ENCODE measurements at regions not wholly inside any gene's neighbourhood (a gene's known extent, or its start where the extent isn't known, plus 50 kb on each side); places are given as distances from the start of the nearest gene placed in this dataset.

DNA sequence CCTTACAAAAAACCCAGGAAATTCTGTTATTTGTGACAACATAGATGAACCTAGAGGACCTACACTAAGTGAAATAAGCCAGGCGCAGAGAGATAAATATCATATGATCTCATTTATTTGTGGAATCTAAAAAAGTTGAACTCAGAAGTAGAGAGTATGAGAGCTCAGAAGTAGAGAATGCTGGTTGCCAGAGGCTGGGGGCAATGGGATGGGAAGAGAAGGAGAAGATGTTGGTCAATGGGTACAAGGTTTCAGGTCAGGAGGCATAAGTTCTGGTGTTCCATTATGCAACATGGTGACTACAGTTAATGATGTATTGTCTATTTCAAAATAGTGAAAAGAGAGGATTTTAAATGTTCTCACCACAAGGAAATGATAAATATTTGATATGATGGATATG, 259.1 kb upstream of the POU3F1 start:
- Histone ChIP-seq H3K27ac (ENCODE audit: low read depth in 1 of 2, low read length in 2 of 2) (no peak overlapping the region), H3K4me3 (ENCODE audit: low read depth in 1 of 3, low read length in 3 of 3) (no peak overlapping the region), H3K9me3 (ENCODE audit: control insufficient read depth in 4 of 4, low read length in 3 of 4) (no peaks in the 10 kb centered on the region), H3K9ac (ENCODE audit: low read depth in 1 of 2, low read length in 2 of 2) (no peak overlapping the region), H3K4me1 (ENCODE audit: control insufficient read depth in 4 of 4, insufficient read depth in 4 of 4, low read length in 3 of 4) (no peaks in the 10 kb centered on the region), H3K36me3 (ENCODE audit: control insufficient read depth in 4 of 4, insufficient read depth in 3 of 4, low read depth in 1 of 4, low read length in 3 of 4) (no peaks in the 10 kb centered on the region), H3K27me3 (ENCODE audit: control insufficient read depth in 4 of 4, insufficient read depth in 4 of 4, low read length in 3 of 4) (peaks cover 0 to 3% (median 0%) of the 10 kb centered on the region in 4 donors)
- DNase-seq (ENCODE audit: low spot score), result no peak
- no peak for TF ChIP-seq YY1 (IDR thresholded peaks at IDR 0.05)
- TF ChIP-seq, protein P1, sequence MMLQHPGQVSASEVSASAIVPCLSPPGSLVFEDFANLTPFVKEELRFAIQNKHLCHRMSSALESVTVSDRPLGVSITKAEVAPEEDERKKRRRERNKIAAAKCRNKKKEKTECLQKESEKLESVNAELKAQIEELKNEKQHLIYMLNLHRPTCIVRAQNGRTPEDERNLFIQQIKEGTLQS (IDR thresholded peaks at IDR 0.05), result no peak
- TF ChIP-seq RXRA (IDR thresholded peaks at IDR 0.05), result no peak
- no peak for TF ChIP-seq HNF4G (IDR thresholded peaks at IDR 0.05)
- TF ChIP-seq, protein P2, sequence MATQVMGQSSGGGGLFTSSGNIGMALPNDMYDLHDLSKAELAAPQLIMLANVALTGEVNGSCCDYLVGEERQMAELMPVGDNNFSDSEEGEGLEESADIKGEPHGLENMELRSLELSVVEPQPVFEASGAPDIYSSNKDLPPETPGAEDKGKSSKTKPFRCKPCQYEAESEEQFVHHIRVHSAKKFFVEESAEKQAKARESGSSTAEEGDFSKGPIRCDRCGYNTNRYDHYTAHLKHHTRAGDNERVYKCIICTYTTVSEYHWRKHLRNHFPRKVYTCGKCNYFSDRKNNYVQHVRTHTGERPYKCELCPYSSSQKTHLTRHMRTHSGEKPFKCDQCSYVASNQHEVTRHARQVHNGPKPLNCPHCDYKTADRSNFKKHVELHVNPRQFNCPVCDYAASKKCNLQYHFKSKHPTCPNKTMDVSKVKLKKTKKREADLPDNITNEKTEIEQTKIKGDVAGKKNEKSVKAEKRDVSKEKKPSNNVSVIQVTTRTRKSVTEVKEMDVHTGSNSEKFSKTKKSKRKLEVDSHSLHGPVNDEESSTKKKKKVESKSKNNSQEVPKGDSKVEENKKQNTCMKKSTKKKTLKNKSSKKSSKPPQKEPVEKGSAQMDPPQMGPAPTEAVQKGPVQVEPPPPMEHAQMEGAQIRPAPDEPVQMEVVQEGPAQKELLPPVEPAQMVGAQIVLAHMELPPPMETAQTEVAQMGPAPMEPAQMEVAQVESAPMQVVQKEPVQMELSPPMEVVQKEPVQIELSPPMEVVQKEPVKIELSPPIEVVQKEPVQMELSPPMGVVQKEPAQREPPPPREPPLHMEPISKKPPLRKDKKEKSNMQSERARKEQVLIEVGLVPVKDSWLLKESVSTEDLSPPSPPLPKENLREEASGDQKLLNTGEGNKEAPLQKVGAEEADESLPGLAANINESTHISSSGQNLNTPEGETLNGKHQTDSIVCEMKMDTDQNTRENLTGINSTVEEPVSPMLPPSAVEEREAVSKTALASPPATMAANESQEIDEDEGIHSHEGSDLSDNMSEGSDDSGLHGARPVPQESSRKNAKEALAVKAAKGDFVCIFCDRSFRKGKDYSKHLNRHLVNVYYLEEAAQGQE (IDR thresholded peaks at IDR 0.05), result no peak
- TF ChIP-seq GABPA (IDR thresholded peaks at IDR 0.05 in 1 of 2, conservative IDR thresholded peaks at IDR 0.05 in 1 of 2), result no peak
- no peak for TF ChIP-seq FOXA1 (IDR thresholded peaks at IDR 0.05)
- no peak for TF ChIP-seq TAF1 (conservative IDR thresholded peaks at IDR 0.05)
- TF ChIP-seq FOXA2 (IDR thresholded peaks at IDR 0.05), result no peak
- TF ChIP-seq NR2F2 (IDR thresholded peaks at IDR 0.05), result no peak
- no peak for TF ChIP-seq HNF4A (conservative IDR thresholded peaks at IDR 0.05)
- TF ChIP-seq, protein P3, sequence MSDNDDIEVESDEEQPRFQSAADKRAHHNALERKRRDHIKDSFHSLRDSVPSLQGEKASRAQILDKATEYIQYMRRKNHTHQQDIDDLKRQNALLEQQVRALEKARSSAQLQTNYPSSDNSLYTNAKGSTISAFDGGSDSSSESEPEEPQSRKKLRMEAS (IDR thresholded peaks at IDR 0.05), result no peak
- TF ChIP-seq, protein P4, sequence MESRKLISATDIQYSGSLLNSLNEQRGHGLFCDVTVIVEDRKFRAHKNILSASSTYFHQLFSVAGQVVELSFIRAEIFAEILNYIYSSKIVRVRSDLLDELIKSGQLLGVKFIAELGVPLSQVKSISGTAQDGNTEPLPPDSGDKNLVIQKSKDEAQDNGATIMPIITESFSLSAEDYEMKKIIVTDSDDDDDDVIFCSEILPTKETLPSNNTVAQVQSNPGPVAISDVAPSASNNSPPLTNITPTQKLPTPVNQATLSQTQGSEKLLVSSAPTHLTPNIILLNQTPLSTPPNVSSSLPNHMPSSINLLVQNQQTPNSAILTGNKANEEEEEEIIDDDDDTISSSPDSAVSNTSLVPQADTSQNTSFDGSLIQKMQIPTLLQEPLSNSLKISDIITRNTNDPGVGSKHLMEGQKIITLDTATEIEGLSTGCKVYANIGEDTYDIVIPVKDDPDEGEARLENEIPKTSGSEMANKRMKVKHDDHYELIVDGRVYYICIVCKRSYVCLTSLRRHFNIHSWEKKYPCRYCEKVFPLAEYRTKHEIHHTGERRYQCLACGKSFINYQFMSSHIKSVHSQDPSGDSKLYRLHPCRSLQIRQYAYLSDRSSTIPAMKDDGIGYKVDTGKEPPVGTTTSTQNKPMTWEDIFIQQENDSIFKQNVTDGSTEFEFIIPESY (IDR thresholded peaks at IDR 0.05), result no peak
- no peak for TF ChIP-seq EGR1 (IDR thresholded peaks at IDR 0.05; ENCODE audit: low read depth in 2 of 2)
- TF ChIP-seq SP1 (IDR thresholded peaks at IDR 0.05), result no peak
- TF ChIP-seq, protein P5, sequence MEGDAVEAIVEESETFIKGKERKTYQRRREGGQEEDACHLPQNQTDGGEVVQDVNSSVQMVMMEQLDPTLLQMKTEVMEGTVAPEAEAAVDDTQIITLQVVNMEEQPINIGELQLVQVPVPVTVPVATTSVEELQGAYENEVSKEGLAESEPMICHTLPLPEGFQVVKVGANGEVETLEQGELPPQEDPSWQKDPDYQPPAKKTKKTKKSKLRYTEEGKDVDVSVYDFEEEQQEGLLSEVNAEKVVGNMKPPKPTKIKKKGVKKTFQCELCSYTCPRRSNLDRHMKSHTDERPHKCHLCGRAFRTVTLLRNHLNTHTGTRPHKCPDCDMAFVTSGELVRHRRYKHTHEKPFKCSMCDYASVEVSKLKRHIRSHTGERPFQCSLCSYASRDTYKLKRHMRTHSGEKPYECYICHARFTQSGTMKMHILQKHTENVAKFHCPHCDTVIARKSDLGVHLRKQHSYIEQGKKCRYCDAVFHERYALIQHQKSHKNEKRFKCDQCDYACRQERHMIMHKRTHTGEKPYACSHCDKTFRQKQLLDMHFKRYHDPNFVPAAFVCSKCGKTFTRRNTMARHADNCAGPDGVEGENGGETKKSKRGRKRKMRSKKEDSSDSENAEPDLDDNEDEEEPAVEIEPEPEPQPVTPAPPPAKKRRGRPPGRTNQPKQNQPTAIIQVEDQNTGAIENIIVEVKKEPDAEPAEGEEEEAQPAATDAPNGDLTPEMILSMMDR (IDR thresholded peaks at IDR 0.05; ENCODE audit: low read depth, low read length, missing input control), result no peak
- no peak for TF ChIP-seq RAD21 (IDR thresholded peaks at IDR 0.05)
- WGBS, result 98% methylated on average over 1 of the region's 1 CpG

DNA sequence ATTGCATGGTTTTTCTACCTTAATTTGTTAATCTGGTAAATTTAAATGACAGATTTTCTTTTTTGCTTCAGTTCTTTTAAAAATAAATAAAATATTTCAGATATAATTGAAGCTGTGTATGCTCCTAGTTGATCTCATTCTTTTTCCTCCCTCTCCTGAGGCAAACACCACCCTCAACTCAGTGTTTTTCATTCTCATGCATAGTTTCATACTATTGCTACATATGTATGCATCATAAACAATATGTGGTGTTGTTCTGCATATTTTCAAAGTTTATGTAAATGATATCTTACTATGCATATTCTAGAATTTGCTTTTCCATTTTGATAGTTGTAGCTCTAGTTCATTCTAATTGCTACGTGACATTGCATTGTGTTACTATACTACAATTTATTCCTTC, 257.2 kb upstream of the POU3F1 start:
- WGBS, result 88% methylated on average over 1 of the region's 1 CpG
- H3K36me3 ChIP-seq (ENCODE audit: control insufficient read depth in 4 of 4, insufficient read depth in 3 of 4, low read depth in 1 of 4, low read length in 3 of 4), result no peaks in the 10 kb centered on the region
- no peak overlapping the region for H3K4me3 ChIP-seq (ENCODE audit: low read depth in 1 of 3, low read length in 3 of 3)
- peaks cover 0 to 1% (median 0%) of the 10 kb centered on the region in 4 donors for H3K27me3 ChIP-seq (ENCODE audit: control insufficient read depth in 4 of 4, insufficient read depth in 4 of 4, low read length in 3 of 4)
- no peaks in the 10 kb centered on the region for H3K4me1 ChIP-seq (ENCODE audit: control insufficient read depth in 4 of 4, insufficient read depth in 4 of 4, low read length in 3 of 4)
- no peaks in the 10 kb centered on the region for H3K9me3 ChIP-seq (ENCODE audit: control insufficient read depth in 4 of 4, low read length in 3 of 4)
- no peak overlapping the region for H3K27ac ChIP-seq (ENCODE audit: low read depth in 1 of 2, low read length in 2 of 2)
- H3K9ac ChIP-seq (ENCODE audit: low read depth in 1 of 2, low read length in 2 of 2), result no peak overlapping the region
- no peak for TF ChIP-seq JUND (IDR thresholded peaks at IDR 0.05)
- TF ChIP-seq, protein P5 (IDR thresholded peaks at IDR 0.05; ENCODE audit: low read depth, low read length, missing input control), result no peak
- DNase-seq (ENCODE audit: low spot score), result no peak

Measured in liver (tissue), 8 donors.